ENCODE measurements at regions not wholly inside any gene's neighbourhood (a gene's known extent, or its start where the extent isn't known, plus 50 kb on each side); places are given as distances from the start of the nearest gene placed in this dataset.

GRCh38 chr12:127362121-127362520, 904.8 kb upstream of the TMEM132C start:
- Mint-ChIP-seq H3K36me3 (no peaks in the 10 kb centered on the region), H3K4me3 (no peak overlapping the region), H3K9me3 (peaks cover 12% of the 10 kb centered on the region), H3K27ac (no peak overlapping the region), H3K4me1 (no peaks in the 10 kb centered on the region), H3K27me3 (ENCODE audit: low read depth) (peaks cover 1% of the 10 kb centered on the region)
- DNase-seq (ENCODE audit: low spot score in 2 of 2, unreplicated experiment in 2 of 2) = no peak
- no peak for TF ChIP-seq CTCF (IDR thresholded peaks at IDR 0.05; ENCODE audit: unreplicated experiment)

- DNase-seq (ENCODE audit: low spot score in 2 of 2, unreplicated experiment in 2 of 2) = no peak
- peaks cover 12% of the 10 kb centered on the region for H3K9me3 Mint-ChIP-seq
- H3K27me3 Mint-ChIP-seq (ENCODE audit: low read depth) = no peaks in the 10 kb centered on the region
- no peak overlapping the region for H3K4me3 Mint-ChIP-seq
- no peak for TF ChIP-seq CTCF (IDR thresholded peaks at IDR 0.05; ENCODE audit: unreplicated experiment)
- no peak overlapping the region for H3K27ac Mint-ChIP-seq
- H3K36me3 Mint-ChIP-seq = no peaks in the 10 kb centered on the region
- H3K4me1 Mint-ChIP-seq = no peaks in the 10 kb centered on the region
Measured at GRCh38 chr12:127363392-127363791, 903.6 kb upstream of the TMEM132C start.

GRCh38 chr12:127373559-127373958, 893.4 kb upstream of the TMEM132C start:
- Mint-ChIP-seq H3K4me1 (no peaks in the 10 kb centered on the region), H3K4me3 (no peak overlapping the region), H3K27me3 (ENCODE audit: low read depth) (peaks cover 6% of the 10 kb centered on the region), H3K36me3 (no peaks in the 10 kb centered on the region), H3K27ac (no peak overlapping the region), H3K9me3 (no peaks in the 10 kb centered on the region)
- DNase-seq (ENCODE audit: low spot score in 2 of 2, unreplicated experiment in 2 of 2) = no peak
- TF ChIP-seq CTCF (IDR thresholded peaks at IDR 0.05; ENCODE audit: unreplicated experiment) = no peak

- H3K4me3 Mint-ChIP-seq = no peak overlapping the region
- no peak for TF ChIP-seq CTCF (IDR thresholded peaks at IDR 0.05; ENCODE audit: unreplicated experiment)
- no peak for DNase-seq (ENCODE audit: low spot score in 2 of 2, unreplicated experiment in 2 of 2)
- H3K27me3 Mint-ChIP-seq (ENCODE audit: low read depth) = peaks cover 6% of the 10 kb centered on the region
- no peaks in the 10 kb centered on the region for H3K9me3 Mint-ChIP-seq
- no peaks in the 10 kb centered on the region for H3K36me3 Mint-ChIP-seq
- H3K4me1 Mint-ChIP-seq = no peaks in the 10 kb centered on the region
- H3K27ac Mint-ChIP-seq = no peak overlapping the region
Measured at GRCh38 chr12:127374447-127374846, 892.5 kb upstream of the TMEM132C start.

- TF ChIP-seq CTCF (IDR thresholded peaks at IDR 0.05; ENCODE audit: unreplicated experiment) = peak; percentile 91
- Mint-ChIP-seq H3K27ac (no peak overlapping the region), H3K27me3 (ENCODE audit: low read depth) (peaks cover 11% of the 10 kb centered on the region), H3K4me3 (peak overlapping the region; percentile 52), H3K9me3 (no peaks in the 10 kb centered on the region), H3K36me3 (no peaks in the 10 kb centered on the region), H3K4me1 (no peaks in the 10 kb centered on the region)
- peak in 1 of 2 experiments; percentile 76 for DNase-seq (ENCODE audit: low spot score in 2 of 2, unreplicated experiment in 2 of 2)
Measured at GRCh38 chr12:127381043-127381668, 885.8 kb upstream of the TMEM132C start.

GRCh38 chr12:127381681-127382080, 885.3 kb upstream of the TMEM132C start:
- Mint-ChIP-seq H3K36me3 (no peaks in the 10 kb centered on the region), H3K4me1 (no peaks in the 10 kb centered on the region), H3K9me3 (no peaks in the 10 kb centered on the region), H3K27ac (no peak overlapping the region), H3K27me3 (ENCODE audit: low read depth) (peaks cover 11% of the 10 kb centered on the region), H3K4me3 (no peak overlapping the region)
- no peak for DNase-seq (ENCODE audit: low spot score in 2 of 2, unreplicated experiment in 2 of 2)
- TF ChIP-seq CTCF (IDR thresholded peaks at IDR 0.05; ENCODE audit: unreplicated experiment) = no peak

Measured in mesothelial cell of epicardium (in vitro differentiated cells).